IMR-90 (cell line): ENCODE measurements at regions not wholly inside any gene's neighbourhood (a gene's known extent, or its start where the extent isn't known, plus 50 kb on each side); places are given as distances from the start of the nearest gene placed in this dataset.

ENCODE experiments used
- BHLHE40 ChIP-seq: fragments of 150-350 bp; IDR thresholded peaks from 2 replicates; pipeline ENCODE4 v1.6.1; 2016; ENCODE audit warnings: mild to moderate bottlenecking, low read depth, low read length
- CEBPB ChIP-seq: IDR thresholded peaks from 2 replicates; pipeline ENCODE4 v1.6.1; 2012; ENCODE audit warnings: low read depth, low read length, improper control_type of control experiment
- CHD1 ChIP-seq: IDR thresholded peaks from 2 replicates; pipeline ENCODE4 v1.6.1; 2012; ENCODE audit warnings: low read depth, low read length, improper control_type of control experiment
- MAFK ChIP-seq: IDR thresholded peaks from 2 replicates; pipeline ENCODE4 v1.6.1; 2012; ENCODE audit warnings: low read depth, low read length, improper control_type of control experiment
- MXI1 ChIP-seq: IDR thresholded peaks from 2 replicates; pipeline ENCODE4 v1.6.1; 2012; ENCODE audit warnings: low read depth, mild to moderate bottlenecking, low read length, moderate library complexity, borderline replicate concordance
- POLR2A ChIP-seq: IDR thresholded peaks from 2 replicates; pipeline ENCODE4 v1.6.1; 2012; ENCODE audit warnings: mild to moderate bottlenecking, low read depth, low read length
- RAD21 ChIP-seq: IDR thresholded peaks from 2 replicates; pipeline ENCODE4 v1.6.1; 2012; ENCODE audit warnings: low read length, improper control_type of control experiment
- RCOR1 ChIP-seq: IDR thresholded peaks from 2 replicates; pipeline ENCODE4 v1.6.1; 2012; ENCODE audit warnings: mild to moderate bottlenecking, low read length, improper control_type of control experiment; ENCODE audit not compliant: insufficient replicate concordance
- RFX5 ChIP-seq: IDR thresholded peaks from 2 replicates; pipeline ENCODE4 v1.8.0; 2012; ENCODE audit warnings: low read depth, mild to moderate bottlenecking, low read length, moderate library complexity
- SMC3 ChIP-seq: fragments of 150-350 bp; IDR thresholded peaks from 2 replicates; pipeline ENCODE4 v1.6.1; 2016; ENCODE audit warnings: low read depth, mild to moderate bottlenecking, antibody characterized with exemption, low read length, moderate library complexity
- TF ChIP-seq, protein P1 (sequence below): conservative IDR thresholded peaks from 2 replicates; pipeline ENCODE4 v1.5.1; 2012; ENCODE audit warnings: mild to moderate bottlenecking, low read depth, low read length, improper control_type of control experiment
- TF ChIP-seq, protein P2 (sequence below): fragments of 150-350 bp; IDR thresholded peaks from 2 replicates; pipeline ENCODE4 v1.6.1; 2016; ENCODE audit warnings: low read depth, mild to moderate bottlenecking, low read length, moderate library complexity, borderline replicate concordance
- TF ChIP-seq, protein P3 (sequence below): fragments of 150-350 bp; IDR thresholded peaks from 2 replicates; pipeline ENCODE4 v1.6.1; 2017; ENCODE audit warnings: mild to moderate bottlenecking, antibody characterized with exemption, low read length, low read depth

DNA sequence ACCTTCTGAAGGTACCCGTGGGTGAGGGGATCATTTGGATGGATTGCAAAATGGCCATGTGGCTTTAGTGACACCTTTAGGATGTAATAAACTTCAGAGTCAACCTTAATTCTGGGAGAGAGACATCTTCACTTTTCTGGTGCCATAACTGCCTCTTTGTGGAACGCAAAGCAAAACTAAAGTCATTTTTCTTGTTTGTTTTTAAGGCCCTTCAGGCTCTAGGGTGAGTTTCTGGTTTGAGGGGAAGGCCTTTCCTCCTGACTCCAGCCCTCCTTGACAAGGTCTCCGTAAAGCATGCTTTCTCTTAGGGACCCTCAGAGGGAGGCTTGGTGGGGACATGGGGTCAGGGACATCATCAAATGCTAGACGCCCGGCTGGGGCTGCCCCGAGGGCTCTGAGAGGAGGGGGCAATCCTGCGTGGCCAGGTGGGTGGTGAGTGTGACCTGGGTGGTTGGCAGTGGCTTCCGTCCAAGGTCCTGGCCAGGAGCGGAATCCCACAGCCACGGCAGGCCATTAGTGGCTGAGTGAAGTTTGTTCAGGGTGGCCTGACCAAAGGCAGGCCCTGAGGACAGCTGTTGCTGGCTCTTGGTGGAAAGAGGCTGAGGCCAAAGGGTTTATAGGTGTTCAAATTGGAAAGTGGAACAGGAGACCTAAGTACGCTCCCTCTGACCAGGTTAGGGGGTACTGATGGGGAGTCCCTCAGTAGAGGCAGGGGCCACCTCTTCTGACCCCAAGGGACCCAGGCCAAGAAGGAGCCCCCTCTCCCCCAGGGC is 112.2 kb downstream of the METRNL start:
- TF ChIP-seq, protein P1, sequence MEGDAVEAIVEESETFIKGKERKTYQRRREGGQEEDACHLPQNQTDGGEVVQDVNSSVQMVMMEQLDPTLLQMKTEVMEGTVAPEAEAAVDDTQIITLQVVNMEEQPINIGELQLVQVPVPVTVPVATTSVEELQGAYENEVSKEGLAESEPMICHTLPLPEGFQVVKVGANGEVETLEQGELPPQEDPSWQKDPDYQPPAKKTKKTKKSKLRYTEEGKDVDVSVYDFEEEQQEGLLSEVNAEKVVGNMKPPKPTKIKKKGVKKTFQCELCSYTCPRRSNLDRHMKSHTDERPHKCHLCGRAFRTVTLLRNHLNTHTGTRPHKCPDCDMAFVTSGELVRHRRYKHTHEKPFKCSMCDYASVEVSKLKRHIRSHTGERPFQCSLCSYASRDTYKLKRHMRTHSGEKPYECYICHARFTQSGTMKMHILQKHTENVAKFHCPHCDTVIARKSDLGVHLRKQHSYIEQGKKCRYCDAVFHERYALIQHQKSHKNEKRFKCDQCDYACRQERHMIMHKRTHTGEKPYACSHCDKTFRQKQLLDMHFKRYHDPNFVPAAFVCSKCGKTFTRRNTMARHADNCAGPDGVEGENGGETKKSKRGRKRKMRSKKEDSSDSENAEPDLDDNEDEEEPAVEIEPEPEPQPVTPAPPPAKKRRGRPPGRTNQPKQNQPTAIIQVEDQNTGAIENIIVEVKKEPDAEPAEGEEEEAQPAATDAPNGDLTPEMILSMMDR, result no peak
- TF ChIP-seq MAFK (no peak), POLR2A (no peak), RFX5 (no peak), CEBPB (no peak), SMC3 (no peak), RCOR1 (no peak), BHLHE40 (no peak), RAD21 (no peak), MXI1 (no peak), CHD1 (no peak)
- TF ChIP-seq, protein P2, sequence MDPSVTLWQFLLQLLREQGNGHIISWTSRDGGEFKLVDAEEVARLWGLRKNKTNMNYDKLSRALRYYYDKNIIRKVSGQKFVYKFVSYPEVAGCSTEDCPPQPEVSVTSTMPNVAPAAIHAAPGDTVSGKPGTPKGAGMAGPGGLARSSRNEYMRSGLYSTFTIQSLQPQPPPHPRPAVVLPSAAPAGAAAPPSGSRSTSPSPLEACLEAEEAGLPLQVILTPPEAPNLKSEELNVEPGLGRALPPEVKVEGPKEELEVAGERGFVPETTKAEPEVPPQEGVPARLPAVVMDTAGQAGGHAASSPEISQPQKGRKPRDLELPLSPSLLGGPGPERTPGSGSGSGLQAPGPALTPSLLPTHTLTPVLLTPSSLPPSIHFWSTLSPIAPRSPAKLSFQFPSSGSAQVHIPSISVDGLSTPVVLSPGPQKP, result no peak
- TF ChIP-seq, protein P3, sequence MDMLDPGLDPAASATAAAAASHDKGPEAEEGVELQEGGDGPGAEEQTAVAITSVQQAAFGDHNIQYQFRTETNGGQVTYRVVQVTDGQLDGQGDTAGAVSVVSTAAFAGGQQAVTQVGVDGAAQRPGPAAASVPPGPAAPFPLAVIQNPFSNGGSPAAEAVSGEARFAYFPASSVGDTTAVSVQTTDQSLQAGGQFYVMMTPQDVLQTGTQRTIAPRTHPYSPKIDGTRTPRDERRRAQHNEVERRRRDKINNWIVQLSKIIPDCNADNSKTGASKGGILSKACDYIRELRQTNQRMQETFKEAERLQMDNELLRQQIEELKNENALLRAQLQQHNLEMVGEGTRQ, result no peak
